ENCODE measurements at regions not wholly inside any gene's neighbourhood (a gene's known extent, or its start where the extent isn't known, plus 50 kb on each side); places are given as distances from the start of the nearest gene placed in this dataset.
"Not testable (repeated sequence)": the region's sequence is repeated elsewhere in the genome, so short reads cannot be mapped to it uniquely, and the experiment has no call there.

- DNase-seq: not testable (repeated sequence)
Observed at GRCh38 chr2:215889240-215889969, 123.9 kb downstream of the MREG start.

- DNase-seq: peak; percentile 25
Observed at GRCh38 chr2:215888680-215889079, 124.7 kb downstream of the MREG start.

DNA sequence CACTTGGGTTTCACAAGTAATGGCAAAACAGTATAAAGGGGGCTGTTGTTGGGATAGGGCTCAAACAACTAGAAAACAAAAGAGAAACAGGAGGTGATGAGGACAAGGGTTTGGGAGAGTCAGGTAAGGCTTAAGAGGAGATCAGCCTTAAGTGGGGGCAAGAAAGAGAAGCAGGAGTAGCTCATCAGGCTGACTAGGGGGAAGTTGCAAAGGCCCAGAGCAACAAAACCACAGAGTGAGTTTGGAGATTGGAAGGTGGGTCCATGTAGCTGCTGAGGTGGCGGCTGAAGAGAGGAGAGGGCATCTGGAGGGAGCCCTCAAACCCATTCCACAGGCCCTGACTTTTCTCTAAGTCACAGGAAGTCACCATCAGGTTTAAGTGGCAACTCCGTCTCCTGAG is 126.0 kb downstream of the MREG start:
- no peak for DNase-seq

GRCh38 chr2:215886022-215886421 is 127.3 kb downstream of the MREG start:
- no peak for DNase-seq

- DNase-seq: no peak
Observed at GRCh38 chr2:215885536-215885935, 127.8 kb downstream of the MREG start.

DNA sequence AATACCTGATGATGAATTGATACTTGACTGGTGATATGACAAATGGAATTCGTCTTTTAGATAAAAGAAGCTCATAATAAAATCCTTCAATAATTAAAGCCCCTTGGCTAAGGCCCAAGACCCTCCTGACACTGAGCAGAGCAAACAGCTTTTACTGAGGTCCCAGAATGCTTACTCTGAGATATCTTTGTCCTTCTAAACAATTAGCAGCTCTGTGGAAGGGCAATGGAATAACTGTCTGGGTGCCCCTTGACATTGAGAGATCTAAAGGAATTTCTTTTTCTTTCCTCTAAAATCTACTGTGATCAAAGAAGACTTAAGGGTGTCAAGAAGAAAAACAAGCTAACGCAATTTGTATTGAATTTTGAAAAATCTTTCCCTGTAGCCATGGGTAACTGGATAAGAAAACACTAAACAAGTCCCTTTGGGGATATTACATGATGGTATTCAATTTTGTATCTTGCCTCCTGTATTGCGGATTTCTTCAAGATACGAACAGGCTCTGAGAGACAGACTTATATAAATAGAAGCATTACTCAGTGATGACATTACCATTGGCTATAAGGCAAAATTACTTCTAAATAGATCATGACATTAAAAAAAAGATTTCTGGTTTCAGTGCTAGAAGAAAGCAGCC is 128.8 kb downstream of the MREG start:
- no peak for DNase-seq

GRCh38 chr2:215883799-215884198 is 129.6 kb downstream of the MREG start:
- DNase-seq: no peak

- no peak for DNase-seq
Observed at GRCh38 chr2:215882689-215883088, 130.7 kb downstream of the MREG start.

- DNase-seq: no peak
Observed at GRCh38 chr2:215881582-215881981, 131.8 kb downstream of the MREG start.

GRCh38 chr2:215880970-215881369 is 132.4 kb downstream of the MREG start:
- DNase-seq: no peak

DNA sequence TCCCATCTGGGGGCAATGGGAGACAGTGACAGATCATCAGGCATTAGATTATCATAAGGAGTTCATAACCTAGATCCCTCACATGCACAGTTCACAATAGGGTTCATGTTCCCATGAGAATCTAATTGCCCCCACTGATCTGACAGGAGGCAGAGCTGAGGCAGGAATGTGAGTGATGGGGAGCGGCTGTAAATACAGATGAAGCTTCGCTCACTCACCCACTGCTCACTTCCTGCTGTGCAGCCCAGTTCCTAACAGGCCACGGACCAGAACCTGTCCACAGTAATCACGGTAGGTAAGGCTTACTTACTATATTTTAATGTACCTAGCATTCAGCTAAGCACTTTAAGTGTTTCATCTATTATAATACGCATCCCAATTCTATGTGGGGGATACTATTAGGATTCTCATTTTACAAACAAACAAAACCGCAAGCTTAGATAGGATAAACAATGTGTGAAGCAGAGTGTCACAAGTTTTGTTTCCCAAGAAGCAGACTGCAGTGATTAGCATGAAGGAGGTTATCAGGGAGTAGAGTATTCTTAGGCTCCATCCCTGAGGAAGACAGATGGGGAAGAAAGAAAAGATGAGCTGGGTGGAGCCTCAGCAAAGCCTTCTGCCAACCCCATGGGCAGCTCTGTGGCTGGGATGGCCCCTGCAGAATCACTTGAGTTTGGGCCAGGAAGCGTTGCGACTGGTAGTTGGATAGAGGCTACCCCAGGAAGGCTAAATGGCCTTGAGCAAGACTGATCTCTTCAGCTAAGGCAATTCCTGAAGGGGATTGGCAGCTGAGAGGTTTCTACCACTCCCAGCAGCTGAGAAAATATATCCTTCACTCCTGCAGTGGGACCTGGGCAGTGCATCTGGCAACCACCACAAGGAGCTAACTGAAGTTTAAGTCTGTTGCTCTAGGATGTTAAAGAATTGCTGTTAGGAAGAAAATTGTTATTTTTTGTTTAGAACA is 133.1 kb downstream of the MREG start:
- no peak for DNase-seq

DNA sequence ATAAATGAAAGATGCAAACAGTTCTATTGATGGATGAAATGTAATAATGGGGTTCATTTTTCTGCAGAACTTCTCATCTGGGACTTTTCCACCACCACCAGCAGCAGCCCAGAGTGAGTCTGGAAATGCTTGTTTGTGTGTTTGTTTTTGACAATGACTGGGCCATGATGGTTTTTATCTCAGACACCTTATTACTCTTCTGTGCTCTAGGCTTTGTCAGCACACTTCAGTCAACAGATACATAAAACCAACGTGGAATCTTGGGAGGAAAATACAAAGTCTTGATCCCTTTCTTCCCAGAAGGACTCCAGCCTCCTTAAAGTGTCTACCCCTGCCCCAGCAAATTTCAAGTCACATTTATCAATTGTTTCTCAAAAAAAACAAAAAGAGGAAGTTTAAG is 134.0 kb downstream of the MREG start:
- DNase-seq: no peak

DNA sequence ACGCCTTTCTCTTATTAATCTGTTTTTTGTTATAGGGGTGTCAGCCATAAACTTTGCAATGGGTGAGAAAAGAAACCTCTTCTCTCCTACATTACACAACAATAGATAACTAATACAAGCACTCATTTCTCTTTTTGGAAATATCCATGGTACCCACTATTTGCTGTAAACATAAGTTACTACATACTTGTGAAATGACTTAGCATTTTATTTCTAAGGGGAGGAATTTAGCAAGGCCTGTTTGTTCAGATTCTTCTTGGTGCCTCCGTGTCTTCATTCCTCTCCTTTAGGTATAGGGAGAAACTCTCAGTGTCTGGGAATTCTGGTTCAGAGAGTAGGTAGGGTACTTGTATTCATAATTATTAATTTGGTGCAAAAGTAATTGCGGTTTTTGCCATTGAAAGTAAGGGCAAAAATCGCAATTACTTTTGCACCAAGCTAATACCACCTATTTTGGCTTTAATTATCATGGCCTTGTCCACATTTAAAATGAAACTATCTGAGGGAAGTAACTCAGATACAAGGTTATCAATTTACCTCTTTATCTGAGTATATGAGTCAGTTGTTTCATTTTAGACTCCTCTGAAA is 134.8 kb downstream of the MREG start:
- DNase-seq: no peak

DNA sequence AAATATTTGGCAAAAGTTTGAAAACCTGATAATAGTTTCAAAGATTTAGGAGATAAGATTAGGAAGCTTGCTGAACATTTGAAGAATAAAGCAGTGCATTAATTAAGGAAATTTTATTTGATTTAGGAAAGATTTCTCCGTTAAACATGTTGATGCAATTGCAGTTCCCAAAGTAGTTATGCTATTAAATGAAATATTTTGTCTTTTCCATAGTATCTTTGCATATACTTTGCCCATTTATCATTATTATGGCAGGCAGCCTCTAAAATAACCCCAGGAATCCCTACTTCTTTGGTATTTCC is 136.5 kb downstream of the MREG start:
- no peak for DNase-seq

- DNase-seq: no peak
Observed at GRCh38 chr2:215876139-215876936, 137.0 kb downstream of the MREG start.

- DNase-seq: no peak
Observed at GRCh38 chr2:215874418-215874817, 138.9 kb downstream of the MREG start.

GRCh38 chr2:215870986-215871385 is 142.4 kb downstream of the MREG start:
- no peak for DNase-seq

- DNase-seq: no peak
Observed at GRCh38 chr2:215870088-215870490, 143.3 kb downstream of the MREG start.

DNA sequence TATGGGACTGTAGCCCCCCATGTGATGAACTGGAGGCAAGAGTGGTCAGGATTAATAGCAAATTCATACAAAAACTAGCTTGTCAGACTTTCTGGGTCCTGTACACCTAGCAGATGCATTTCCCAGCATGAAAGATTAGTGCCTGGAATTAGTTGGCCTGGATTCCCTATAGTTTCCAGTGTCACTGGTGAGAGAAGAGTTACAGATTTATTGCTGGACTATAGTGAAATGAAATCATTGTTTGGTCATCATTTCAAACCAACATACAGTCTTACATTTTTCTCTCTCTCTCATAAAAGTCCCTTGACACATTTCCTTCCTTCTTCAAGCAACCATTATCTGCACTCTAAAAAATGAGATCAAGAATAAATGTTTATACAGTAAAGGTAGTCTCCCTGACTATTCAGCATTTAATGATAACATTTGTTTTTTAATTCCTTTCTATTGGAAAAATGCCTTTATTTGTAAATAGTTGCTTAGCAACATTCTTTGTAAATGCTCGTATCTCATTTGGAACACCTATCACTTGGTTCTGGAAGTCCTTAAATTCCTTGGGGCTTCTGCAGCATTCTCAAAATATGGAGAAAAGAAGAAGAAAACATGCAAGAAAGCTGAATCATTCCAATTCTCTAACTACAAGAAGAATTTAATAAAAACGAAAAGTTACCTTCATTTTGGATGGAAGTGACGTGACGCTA is 144.4 kb downstream of the MREG start:
- DNase-seq: no peak

DNA sequence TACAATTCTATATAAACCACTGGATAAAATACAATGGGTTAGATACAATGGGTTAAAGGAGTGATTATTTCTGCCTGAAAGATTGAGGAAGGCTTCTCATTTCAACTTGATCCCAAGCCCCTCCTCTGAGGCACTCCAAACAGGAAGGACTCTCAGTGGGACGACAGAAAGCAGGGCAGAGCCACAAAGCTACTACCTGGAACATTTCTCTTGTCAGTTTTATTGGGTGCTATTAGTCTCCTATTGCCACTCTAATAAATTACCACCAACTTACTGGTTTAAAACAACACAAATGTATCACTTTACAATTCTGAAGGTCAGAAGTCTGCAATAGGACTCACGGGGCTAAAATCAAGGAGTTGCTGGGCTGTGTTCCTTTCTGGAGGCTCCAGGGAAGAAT is 146.7 kb downstream of the MREG start:
- DNase-seq: no peak

DNA sequence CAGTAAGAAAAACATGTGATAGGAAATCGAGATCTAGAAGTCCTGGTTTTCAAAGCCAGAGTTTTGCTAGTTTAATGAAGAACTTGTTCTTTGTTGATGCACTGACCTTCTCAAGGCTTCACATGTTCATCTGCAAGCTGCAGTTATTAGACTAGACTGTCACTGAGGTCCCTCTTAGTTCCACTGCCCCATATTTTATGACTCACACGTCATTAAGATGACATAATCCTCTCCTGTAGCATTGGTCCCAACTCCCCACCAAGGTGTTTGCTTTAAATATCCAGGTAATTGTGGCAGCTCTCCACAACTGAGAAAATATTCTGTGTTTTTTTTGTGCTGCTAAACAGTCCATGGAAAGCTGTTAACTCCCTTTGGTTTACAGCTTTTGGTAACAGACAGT is 149.7 kb downstream of the MREG start:
- no peak for DNase-seq

DNA sequence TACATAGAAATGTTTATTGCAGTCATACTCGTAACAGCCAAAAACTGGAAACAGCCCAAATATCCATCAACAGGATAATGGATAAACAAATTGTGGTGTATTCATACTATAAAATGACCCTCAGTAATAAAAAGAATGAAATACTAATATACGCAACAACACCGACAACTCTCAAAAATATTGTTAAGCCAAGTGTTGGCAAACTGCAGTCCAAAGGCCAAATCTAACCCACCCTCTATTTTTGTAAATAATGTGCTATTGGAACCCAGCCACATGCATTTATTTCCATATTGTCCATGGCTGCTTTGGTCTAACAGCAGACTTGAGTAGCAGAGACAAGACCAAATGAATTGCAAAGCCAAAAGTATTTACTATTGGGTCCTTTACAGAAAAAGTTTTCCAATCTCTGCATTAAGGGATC is 151.0 kb downstream of the MREG start:
- no peak for DNase-seq
